Stomach smooth muscle (tissue), 2 donors: ENCODE measurements at regions not wholly inside any gene's neighbourhood (a gene's known extent, or its start where the extent isn't known, plus 50 kb on each side); places are given as distances from the start of the nearest gene placed in this dataset.

Experiments
- H3K27ac ChIP-seq: one replicate; pipeline ENCODE4 v1.7.0; 2013; ENCODE audit warnings: mild to moderate bottlenecking, low read length, inconsistent platforms
- H3K27me3 ChIP-seq, 2 donors: one replicate each; pipeline ENCODE4 v1.7.0; 2013; ENCODE audit warnings: low read length in 2 of 2; ENCODE audit not compliant: insufficient read depth in 2 of 2, control insufficient read depth in 1 of 2
- H3K36me3 ChIP-seq, 2 donors: one replicate each; pipeline ENCODE4 v1.7.0; 2013; ENCODE audit warnings: low read length in 2 of 2; ENCODE audit not compliant: control insufficient read depth in 2 of 2, insufficient read depth in 2 of 2
- H3K4me1 ChIP-seq: one replicate; pipeline ENCODE4 v1.7.0; 2013; ENCODE audit warnings: low read length; ENCODE audit not compliant: control insufficient read depth, insufficient read depth
- H3K4me3 ChIP-seq, 2 donors: one replicate each; pipeline ENCODE4 v1.7.0; 2013; ENCODE audit warnings: low read length in 2 of 2
- H3K9ac ChIP-seq, 2 donors: one replicate each; pipeline ENCODE4 v1.7.0; 2013; ENCODE audit warnings: low read length in 2 of 2, mild to moderate bottlenecking in 1 of 2
- H3K9me3 ChIP-seq, 2 donors: one replicate each; pipeline ENCODE4 v1.7.0; 2013; ENCODE audit warnings: low read length in 2 of 2; ENCODE audit not compliant: control insufficient read depth in 2 of 2
- donor health status: healthy.
- donor health status: Pancreatic carcinoma.

- Histone ChIP-seq H3K9ac (no peak overlapping the region), H3K4me1 (no peaks in the 10 kb centered on the region), H3K27me3 (no peaks in the 10 kb centered on the region), H3K36me3 (no peaks in the 10 kb centered on the region), H3K4me3 (no peak overlapping the region), H3K27ac (no peak overlapping the region), H3K9me3 (no peaks in the 10 kb centered on the region)
Measured at GRCh38 chr1:188433425-188433824, 1604.7 kb downstream of the PLA2G4A start.

DNA sequence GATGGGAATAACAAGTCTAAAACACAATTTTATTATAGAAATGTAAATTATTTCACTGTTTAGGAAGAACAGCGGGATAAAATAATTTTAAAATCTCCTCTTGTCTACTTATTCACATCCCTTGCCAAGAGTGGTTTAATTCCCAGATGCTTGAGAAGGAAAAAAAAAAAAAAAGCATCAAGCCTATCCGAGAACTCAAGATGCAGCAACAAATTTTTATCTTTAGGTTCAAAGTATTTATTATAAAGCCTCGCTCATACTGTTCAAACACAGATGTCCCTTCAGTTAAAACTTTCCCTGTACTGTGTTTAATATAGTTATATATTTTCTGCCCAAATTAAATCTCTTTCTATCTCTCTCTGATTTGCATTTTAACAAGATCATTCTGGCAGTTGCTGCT, 1615.8 kb downstream of the PLA2G4A start:
- Histone ChIP-seq H3K27ac (no peak overlapping the region), H3K9me3 (no peaks in the 10 kb centered on the region), H3K27me3 (no peaks in the 10 kb centered on the region), H3K4me3 (no peak overlapping the region), H3K9ac (no peak overlapping the region), H3K36me3 (no peaks in the 10 kb centered on the region), H3K4me1 (no peaks in the 10 kb centered on the region)

DNA sequence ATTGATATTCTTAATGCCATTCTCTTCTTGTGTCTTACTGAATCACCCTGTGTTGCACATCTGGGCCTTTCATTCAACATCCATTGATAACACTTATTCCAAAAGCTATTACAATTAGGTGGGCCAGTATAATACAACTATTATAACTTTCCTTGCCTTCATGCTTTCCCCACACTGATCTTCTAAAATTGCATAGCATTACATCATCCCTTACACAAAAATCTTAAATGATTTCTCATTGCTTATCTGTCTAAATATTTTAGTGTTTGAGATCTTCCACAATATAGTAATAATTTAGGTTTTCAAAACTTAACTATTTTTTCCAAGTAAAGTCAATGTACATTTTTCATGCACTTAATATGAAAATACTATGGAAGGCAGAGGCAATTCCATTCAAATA, 1634.1 kb downstream of the PLA2G4A start:
- Histone ChIP-seq H3K36me3 (no peaks in the 10 kb centered on the region), H3K9ac (no peak overlapping the region), H3K4me3 (no peak overlapping the region), H3K9me3 (no peaks in the 10 kb centered on the region), H3K4me1 (no peaks in the 10 kb centered on the region), H3K27me3 (no peaks in the 10 kb centered on the region), H3K27ac (no peak overlapping the region)

DNA sequence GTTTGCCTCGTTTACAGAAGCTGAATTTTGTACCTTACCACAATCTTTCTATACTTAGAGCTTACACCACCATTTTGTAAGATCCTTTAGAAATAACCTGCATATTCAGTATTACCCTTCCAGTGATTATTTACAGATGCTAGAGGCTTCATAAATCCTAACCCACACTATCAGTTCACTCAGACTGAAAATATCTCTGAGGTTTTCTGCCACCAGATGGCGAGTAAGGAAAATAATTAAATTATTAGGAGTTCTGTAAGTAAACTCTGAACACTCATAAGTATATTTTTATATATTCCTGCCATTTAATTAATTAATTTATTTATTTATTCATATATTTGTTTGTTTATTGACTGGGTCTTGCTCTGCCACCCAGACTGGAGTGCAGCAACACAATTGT, 1635.2 kb downstream of the PLA2G4A start:
- Histone ChIP-seq H3K27me3 (no peaks in the 10 kb centered on the region), H3K9me3 (no peaks in the 10 kb centered on the region), H3K4me1 (no peaks in the 10 kb centered on the region), H3K9ac (no peak overlapping the region), H3K36me3 (no peaks in the 10 kb centered on the region), H3K4me3 (no peak overlapping the region), H3K27ac (no peak overlapping the region)

GRCh38 chr1:188466539-188466938, 1637.8 kb downstream of the PLA2G4A start:
- H3K27ac ChIP-seq: no peak overlapping the region
- H3K27me3 ChIP-seq: no peaks in the 10 kb centered on the region
- no peaks in the 10 kb centered on the region for H3K9me3 ChIP-seq
- H3K36me3 ChIP-seq: no peaks in the 10 kb centered on the region
- H3K9ac ChIP-seq: no peak overlapping the region
- no peak overlapping the region for H3K4me3 ChIP-seq
- no peaks in the 10 kb centered on the region for H3K4me1 ChIP-seq

- Histone ChIP-seq H3K36me3 (no peaks in the 10 kb centered on the region), H3K9me3 (no peaks in the 10 kb centered on the region), H3K27ac (no peak overlapping the region), H3K9ac (no peak overlapping the region), H3K27me3 (no peaks in the 10 kb centered on the region), H3K4me1 (no peaks in the 10 kb centered on the region), H3K4me3 (no peak overlapping the region)
Measured at GRCh38 chr1:188476606-188477005, 1647.9 kb downstream of the PLA2G4A start.

DNA sequence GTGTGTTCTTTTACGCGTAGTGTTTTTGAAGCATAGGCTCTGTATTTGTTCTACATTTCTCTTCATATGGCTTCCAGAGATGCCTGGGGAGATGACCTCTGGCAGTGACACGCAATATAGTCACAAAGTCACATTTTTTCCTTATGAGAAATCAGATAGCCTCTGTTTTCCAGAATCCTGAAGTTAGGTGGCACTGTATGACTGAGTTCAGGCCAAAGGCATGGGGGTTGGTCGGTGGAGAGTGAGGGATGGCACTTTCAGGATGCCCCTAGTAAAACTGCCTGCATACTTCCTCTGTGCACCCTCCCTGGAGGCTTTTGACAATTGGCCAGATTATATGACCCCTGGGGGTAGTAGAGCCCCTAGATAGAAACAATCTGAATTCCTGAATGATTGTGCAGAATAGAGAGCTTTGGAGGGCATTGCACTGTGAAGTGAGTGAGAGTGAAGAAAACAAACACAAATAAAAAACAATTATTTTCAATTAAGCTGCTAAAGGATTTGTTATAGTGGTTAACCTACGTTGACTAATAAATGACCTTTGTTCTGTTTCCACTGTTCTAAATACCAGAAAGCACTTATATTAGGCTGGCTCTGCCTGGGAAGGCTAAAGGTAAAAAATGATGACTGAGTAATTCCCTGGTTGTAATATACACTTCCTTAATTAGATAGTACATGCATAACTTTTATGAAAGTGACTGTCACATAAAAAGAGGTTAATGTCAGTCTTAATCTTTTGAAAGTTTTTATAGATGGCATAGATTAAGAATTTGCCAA, 1660.8 kb downstream of the PLA2G4A start:
- Histone ChIP-seq H3K9me3 (no peaks in the 10 kb centered on the region), H3K4me1 (no peaks in the 10 kb centered on the region)

DNA sequence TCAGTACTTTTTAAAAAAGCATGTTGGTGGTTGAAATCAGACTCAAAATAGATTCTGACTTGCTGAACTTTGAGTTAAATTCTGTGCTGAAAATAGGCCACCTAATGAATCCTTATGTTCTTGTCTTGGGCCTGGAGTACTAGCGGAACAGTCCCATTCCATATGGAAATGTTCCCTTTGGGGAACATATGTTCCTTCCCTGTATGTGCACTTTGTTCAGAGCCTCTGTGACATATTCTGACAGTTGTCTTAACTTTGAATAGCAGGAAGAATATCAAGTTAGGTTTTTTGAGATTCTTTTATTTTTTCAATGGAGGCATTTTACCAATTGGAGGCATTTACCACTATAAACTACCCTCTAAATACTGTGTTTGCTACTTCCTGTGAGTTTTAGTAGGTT, 1667.8 kb downstream of the PLA2G4A start:
- Histone ChIP-seq H3K4me1 (no peaks in the 10 kb centered on the region), H3K27me3 (no peaks in the 10 kb centered on the region), H3K27ac (no peak overlapping the region), H3K9me3 (peaks cover 0 to 5% of the 10 kb centered on the region in 2 donors), H3K9ac (no peak overlapping the region), H3K36me3 (no peaks in the 10 kb centered on the region), H3K4me3 (no peak overlapping the region)

More for the DNA sequence above, 1660.8 kb downstream of the PLA2G4A start:
- Histone ChIP-seq H3K27me3 (no peaks in the 10 kb centered on the region), H3K9ac (no peak overlapping the region), H3K4me3 (no peak overlapping the region), H3K27ac (no peak overlapping the region), H3K36me3 (no peaks in the 10 kb centered on the region)

DNA sequence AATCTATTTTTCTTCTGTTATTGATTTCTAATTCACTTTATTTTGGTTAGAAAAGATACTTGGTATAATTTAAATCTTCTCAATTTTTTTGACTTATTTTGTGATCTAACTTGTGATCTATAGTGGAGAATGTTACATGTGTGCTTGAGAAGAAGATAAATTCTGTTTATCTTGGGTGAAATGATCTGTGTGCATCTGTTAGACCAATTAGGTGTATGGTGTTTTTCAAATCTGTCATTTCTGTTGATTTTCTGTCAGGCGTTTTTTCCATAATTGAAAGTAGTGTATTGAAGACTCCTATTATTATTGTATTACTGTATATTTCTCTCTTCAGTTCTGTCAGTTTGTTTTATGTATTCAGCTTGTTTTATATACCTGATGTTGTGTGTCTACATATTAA, 1668.3 kb downstream of the PLA2G4A start:
- Histone ChIP-seq H3K4me3 (no peak overlapping the region), H3K27me3 (no peaks in the 10 kb centered on the region), H3K27ac (no peak overlapping the region), H3K9ac (no peak overlapping the region), H3K36me3 (no peaks in the 10 kb centered on the region), H3K9me3 (peaks cover 0 to 5% of the 10 kb centered on the region in 2 donors), H3K4me1 (no peaks in the 10 kb centered on the region)

DNA sequence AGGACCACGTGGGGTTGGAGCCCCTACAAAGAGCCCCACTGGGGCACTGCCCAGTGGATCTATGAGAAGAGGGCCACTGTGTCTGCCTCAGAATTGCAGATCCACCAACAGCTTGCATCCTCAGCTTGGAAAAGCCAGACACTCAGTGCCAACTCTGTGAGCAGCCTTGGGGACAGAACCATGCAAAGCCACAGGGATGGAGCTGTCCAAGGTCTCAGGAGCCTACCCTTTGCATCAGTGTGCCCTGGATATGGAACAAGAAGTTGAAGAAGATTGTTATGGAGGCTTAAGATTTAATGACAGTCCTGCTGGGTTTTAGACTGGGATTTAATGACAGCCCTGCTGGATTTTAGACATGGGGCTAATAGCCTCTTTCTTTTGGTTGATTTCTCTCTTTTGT, 1670.9 kb downstream of the PLA2G4A start:
- H3K4me1 ChIP-seq: no peaks in the 10 kb centered on the region
- H3K9ac ChIP-seq: no peak overlapping the region

DNA sequence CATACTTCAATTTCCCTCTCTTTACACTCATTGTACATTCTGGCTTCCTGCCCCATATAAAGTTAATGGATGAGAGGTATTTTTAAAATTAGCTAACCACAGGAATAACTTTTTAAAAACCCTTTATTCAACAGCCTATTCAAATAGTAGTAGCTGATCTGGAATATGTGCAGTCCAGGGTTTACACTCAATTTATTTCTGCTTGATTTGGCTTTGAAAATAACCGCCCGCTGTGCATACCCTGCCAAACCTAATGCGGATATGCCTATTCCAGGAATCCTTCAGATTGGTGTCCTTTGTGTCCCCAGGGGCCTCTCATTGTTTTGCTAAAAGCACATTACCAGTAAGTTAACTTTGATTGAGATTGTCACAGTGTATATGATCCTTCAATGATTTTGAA, 1686.2 kb downstream of the PLA2G4A start:
- Histone ChIP-seq H3K9me3 (no peaks in the 10 kb centered on the region), H3K9ac (no peak overlapping the region), H3K4me3 (no peak overlapping the region), H3K4me1 (no peaks in the 10 kb centered on the region), H3K27me3 (no peaks in the 10 kb centered on the region), H3K36me3 (no peaks in the 10 kb centered on the region), H3K27ac (no peak overlapping the region)

More for the DNA sequence above, 1670.9 kb downstream of the PLA2G4A start:
- no peak overlapping the region for H3K27ac ChIP-seq
- no peaks in the 10 kb centered on the region for H3K36me3 ChIP-seq
- peaks cover 0 to 5% of the 10 kb centered on the region in 2 donors for H3K9me3 ChIP-seq
- H3K4me3 ChIP-seq: no peak overlapping the region
- no peaks in the 10 kb centered on the region for H3K27me3 ChIP-seq
